HepG2 (cell line): ENCODE measurements at regions not wholly inside any gene's neighbourhood (a gene's known extent, or its start where the extent isn't known, plus 50 kb on each side); places are given as distances from the start of the nearest gene placed in this dataset.

Experiments used
- ATAC-seq: fragments of 200-7000 bp; cut with Tn5 transposase; 3 replicates; pipeline ENCODE4 v1.9.1; 2020; ENCODE audit warnings: mild to moderate bottlenecking, moderate library complexity
- BruUV-seq: library from RNA; stranded (reverse); fragments of 400-500 nt; replicated peaks from 2 replicates; lab custom pipeline; 2021; lab: Mats Ljungman, UMichigan
- CTCF ChIA-PET: fragments of 300-600 bp; formaldehyde crosslinking; extraction: SDS; loops from one replicate; lab custom pipeline; 2021; ENCODE audit warnings: low total read pairs, inconsistent platforms, low intra/inter-chr PET ratio; lab: Yijun Ruan, JAX
- POLR2A ChIA-PET: fragments of 350-600 bp; sonication (Branson Sonifier 250); formaldehyde crosslinking; loops from one replicate; lab custom pipeline; 2020; ENCODE audit warnings: antibody characterized with exemption, inconsistent platforms; lab: Yijun Ruan, JAX
- DNase-seq: peaks from one replicate; pipeline ENCODE4 v3.0.0-alpha.2; 2015; ENCODE audit warnings: low spot score
- FAIRE-seq: peaks from 3 replicates; lab custom pipeline; 2011; peaks lifted over from hg19 to GRCh38; lab: Jason Lieb, UNC
- H2AFZ ChIP-seq: one replicate; pipeline ENCODE4 v1.6.1; 2011; ENCODE audit warnings: low read length, inconsistent platforms
- H3K27ac ChIP-seq: fragments of 300-600 bp; 3 replicates; pipeline ENCODE4 v1.8.0; 2011; ENCODE audit warnings: mixed run types, mild to moderate bottlenecking, mixed read lengths, low read length, inconsistent platforms; ENCODE audit not compliant: insufficient read depth; ENCODE audit errors: extremely low read length
- H3K27me3 ChIP-seq, 2 experiments: fragments of 200-600 bp in 1 of 2; 2 replicates in 1 of 2; 3 replicates in 1 of 2; pipeline versions ENCODE4 v1.6.0 to v1.8.0; 2011; ENCODE audit warnings: low read length in 2 of 2, mild to moderate bottlenecking in 2 of 2, moderate library complexity in 2 of 2, inconsistent platforms in 1 of 2; ENCODE audit not compliant: insufficient read depth in 2 of 2, control insufficient read depth in 1 of 2
- H3K36me3 ChIP-seq, 2 experiments: fragments of 200-600 bp in 1 of 2; replicated peaks in 1 of 2; 2 replicates in 1 of 2; 3 replicates in 1 of 2; pipeline versions ENCODE4 v1.5.1 to v1.8.0; 2011; ENCODE audit warnings: low read length in 2 of 2, inconsistent platforms in 1 of 2; ENCODE audit not compliant: insufficient read depth in 2 of 2, control insufficient read depth in 1 of 2
- H3K4me1 ChIP-seq: 2 replicates; pipeline ENCODE4 v1.5.1; 2012; ENCODE audit warnings: low read length, inconsistent platforms; ENCODE audit not compliant: insufficient read depth
- H3K4me2 ChIP-seq: 2 replicates; pipeline ENCODE4 v1.6.0; 2011; ENCODE audit warnings: low read depth, low read length, inconsistent platforms
- H3K4me3 ChIP-seq, 3 experiments: fragments of 200-600 bp in 1 of 3; sonication (generic), shearing (Covaris generic) in 1 of 3; replicated peaks in 1 of 3; 2 replicates each; pipeline ENCODE4 v1.5.1; 2011 to 2016; ENCODE audit warnings: low read length in 3 of 3, inconsistent platforms in 2 of 3, low read depth in 2 of 3, mild to moderate bottlenecking in 2 of 3, control low read depth in 1 of 3, mixed read lengths in 1 of 3; ENCODE audit not compliant: insufficient read depth in 1 of 3
- H3K79me2 ChIP-seq: one replicate; pipeline ENCODE4 v1.6.1; 2011; ENCODE audit warnings: low read length, inconsistent platforms; ENCODE audit not compliant: insufficient read depth
- H3K9ac ChIP-seq: 2 replicates; pipeline ENCODE4 v1.6.0; 2011; ENCODE audit warnings: mild to moderate bottlenecking, low read depth, low read length, inconsistent platforms; ENCODE audit not compliant: insufficient read depth
- H3K9me3 ChIP-seq: 2 replicates; pipeline ENCODE4 v1.5.1; 2012; ENCODE audit warnings: mild to moderate bottlenecking, low read length
- H4K20me1 ChIP-seq: 2 replicates; pipeline ENCODE4 v1.6.0; 2011; ENCODE audit warnings: inconsistent platforms, mild to moderate bottlenecking, low read length, moderate library complexity; ENCODE audit not compliant: insufficient read depth
- HNRNPUL1 ChIP-seq: fragments of 200-400 bp; formaldehyde crosslinking; IDR thresholded peaks from 2 replicates; pipeline ENCODE4 v1.6.1; 2017; ENCODE audit warnings: low read depth, mild to moderate bottlenecking, low read length, moderate library complexity
- MED8 ChIP-seq: sonication (generic); formaldehyde crosslinking; IDR thresholded peaks from 2 replicates; pipeline ENCODE4 v1.8.1; 2023; ENCODE audit warnings: mild to moderate bottlenecking, missing genetic modification reagents; ENCODE audit not compliant: insufficient replicate concordance
- RBM22 ChIP-seq: fragments of 200-400 bp; formaldehyde crosslinking; optimal IDR thresholded peaks from 2 replicates; pipeline ENCODE3; 2017; ENCODE audit warnings: mild to moderate bottlenecking, low read length, moderate library complexity
- SP2 ChIP-seq: sonication (generic); formaldehyde crosslinking; IDR thresholded peaks from 2 replicates; pipeline ENCODE4 v1.5.1; 2020; ENCODE audit warnings: mild to moderate bottlenecking, missing genetic modification reagents
- SUZ12 ChIP-seq: fragments of 150-350 bp; IDR thresholded peaks from 2 replicates; pipeline ENCODE4 v1.6.1; 2014; ENCODE audit warnings: low read depth, low read length
- WIZ ChIP-seq: sonication (generic); formaldehyde crosslinking; IDR thresholded peaks from 2 replicates; pipeline ENCODE4 v1.5.1; 2020; ENCODE audit warnings: mild to moderate bottlenecking, missing genetic modification reagents
- ZFP1 ChIP-seq: IDR thresholded peaks from 2 replicates; pipeline ENCODE4 v1.6.1; 2016
- ZNF251 ChIP-seq: sonication (generic); formaldehyde crosslinking; IDR thresholded peaks from 2 replicates; pipeline ENCODE4 v1.9.0; 2021; ENCODE audit warnings: mild to moderate bottlenecking, missing genetic modification reagents
- ZNF484 ChIP-seq: sonication (generic); formaldehyde crosslinking; IDR thresholded peaks from 2 replicates; pipeline ENCODE4 v1.5.1; 2020; ENCODE audit warnings: mild to moderate bottlenecking, low read depth, missing genetic modification reagents, borderline replicate concordance
- WGBS: methylation state at CpG from one replicate; pipeline ENCODE4 v1.1.6; 2017; ENCODE audit warnings: low lambda C conversion rate; 5-methylcytosine and 5-hydroxymethylcytosine counted together
- in situ Hi-C: cut with HindIII; loops from 2 replicates; pipeline ENCODE4 v1.10.0; 2017; ENCODE audit warnings: low pct_unique_long_range_greater_than_20kb; ENCODE audit not compliant: extremely low pct_ligation_motif_present
- intact Hi-C: fragments of 100-400 bp; cut with micrococcal nuclease; formaldehyde crosslinking; loops from one replicate; pipeline ENCODE4 v1.10.0; 2022; ENCODE audit not compliant: unreplicated experiment
- TF ChIP-seq, protein P1 (sequence below): IDR thresholded peaks from 2 replicates; pipeline ENCODE4 v1.6.1; 2016; ENCODE audit warnings: missing compliant biosample characterization, missing genetic modification reagents, borderline replicate concordance
- TF ChIP-seq, protein P2 (sequence below): sonication (generic); formaldehyde crosslinking; IDR thresholded peaks from 2 replicates; pipeline ENCODE4 v1.5.1; 2020; ENCODE audit warnings: mild to moderate bottlenecking, missing genetic modification reagents
- TF ChIP-seq, protein P3 (sequence below): sonication (generic); formaldehyde crosslinking; IDR thresholded peaks from 2 replicates; pipeline ENCODE4 v1.8.1; 2023; ENCODE audit warnings: mild to moderate bottlenecking, missing genetic modification reagents, borderline replicate concordance
- TF ChIP-seq, protein P4 (sequence below): sonication (generic); IDR thresholded peaks from 2 replicates; pipeline ENCODE4 v1.6.1; 2016; ENCODE audit warnings: low read depth, borderline replicate concordance

DNA sequence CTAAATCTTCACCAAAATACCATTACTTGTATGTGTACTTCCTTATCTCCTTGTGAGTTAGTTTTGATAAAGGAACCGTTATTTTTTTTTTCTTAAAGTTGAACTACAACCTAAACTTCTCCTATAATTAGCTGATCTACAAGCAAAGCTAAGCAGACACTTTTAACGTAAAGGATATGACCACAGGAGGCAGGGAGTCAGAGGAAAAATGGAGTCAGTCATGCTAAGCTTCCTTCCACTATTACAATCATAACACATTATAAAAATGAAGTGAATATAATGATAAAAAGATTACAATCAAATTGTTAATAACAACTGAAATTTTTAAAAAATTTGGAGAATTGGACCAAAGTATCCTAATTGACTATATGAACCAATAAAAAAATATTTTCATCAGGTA, 892.6 kb downstream of the KCNT2 start:
- in situ Hi-C loops, result no loop called here
- POLR2A ChIA-PET, result no interaction called here
- TF ChIP-seq ZNF484 (CRISPR knock-in tag) (no peak), SUZ12 (no peak)
- TF ChIP-seq, protein P1, sequence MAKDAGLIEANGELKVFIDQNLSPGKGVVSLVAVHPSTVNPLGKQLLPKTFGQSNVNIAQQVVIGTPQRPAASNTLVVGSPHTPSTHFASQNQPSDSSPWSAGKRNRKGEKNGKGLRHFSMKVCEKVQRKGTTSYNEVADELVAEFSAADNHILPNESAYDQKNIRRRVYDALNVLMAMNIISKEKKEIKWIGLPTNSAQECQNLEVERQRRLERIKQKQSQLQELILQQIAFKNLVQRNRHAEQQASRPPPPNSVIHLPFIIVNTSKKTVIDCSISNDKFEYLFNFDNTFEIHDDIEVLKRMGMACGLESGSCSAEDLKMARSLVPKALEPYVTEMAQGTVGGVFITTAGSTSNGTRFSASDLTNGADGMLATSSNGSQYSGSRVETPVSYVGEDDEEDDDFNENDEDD, result no peak
- TF ChIP-seq, protein P2, sequence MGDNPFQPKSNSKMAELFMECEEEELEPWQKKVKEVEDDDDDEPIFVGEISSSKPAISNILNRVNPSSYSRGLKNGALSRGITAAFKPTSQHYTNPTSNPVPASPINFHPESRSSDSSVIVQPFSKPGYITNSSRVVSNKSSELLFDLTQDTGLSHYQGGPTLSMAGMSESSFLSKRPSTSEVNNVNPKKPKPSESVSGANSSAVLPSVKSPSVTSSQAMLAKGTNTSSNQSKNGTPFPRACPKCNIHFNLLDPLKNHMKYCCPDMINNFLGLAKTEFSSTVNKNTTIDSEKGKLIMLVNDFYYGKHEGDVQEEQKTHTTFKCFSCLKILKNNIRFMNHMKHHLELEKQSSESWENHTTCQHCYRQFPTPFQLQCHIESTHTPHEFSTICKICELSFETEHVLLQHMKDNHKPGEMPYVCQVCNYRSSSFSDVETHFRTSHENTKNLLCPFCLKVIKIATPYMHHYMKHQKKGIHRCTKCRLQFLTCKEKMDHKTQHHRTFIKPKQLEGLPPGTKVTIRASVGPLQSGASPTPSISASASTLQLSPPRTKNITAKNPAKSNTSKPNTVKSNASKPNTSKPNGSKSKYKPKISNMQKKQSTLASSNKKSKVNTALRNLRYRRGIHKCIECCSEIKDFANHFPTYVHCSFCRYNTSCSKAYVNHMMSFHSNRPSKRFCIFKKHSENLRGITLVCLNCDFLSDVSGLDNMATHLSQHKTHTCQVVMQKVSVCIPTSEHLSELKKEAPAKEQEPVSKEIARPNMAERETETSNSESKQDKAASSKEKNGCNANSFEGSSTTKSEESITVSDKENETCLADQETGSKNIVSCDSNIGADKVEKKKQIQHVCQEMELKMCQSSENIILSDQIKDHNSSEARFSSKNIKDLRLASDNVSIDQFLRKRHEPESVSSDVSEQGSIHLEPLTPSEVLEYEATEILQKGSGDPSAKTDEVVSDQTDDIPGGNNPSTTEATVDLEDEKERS (CRISPR knock-in tag), result no peak
- Histone ChIP-seq H3K4me3 (no peak overlapping the region), H3K4me1 (no peaks in the 10 kb centered on the region), H3K27ac (no peak overlapping the region), H3K9me3 (no peaks in the 10 kb centered on the region), H3K4me2 (no peak overlapping the region), H4K20me1 (no peaks in the 10 kb centered on the region), H3K9ac (no peak overlapping the region), H3K27me3 (no peaks in the 10 kb centered on the region; a peak in 1 of 5 replicates), H2AFZ (no peak overlapping the region), H3K79me2 (no peaks in the 10 kb centered on the region), H3K36me3 (no peaks in the 10 kb centered on the region)
- FAIRE-seq (no peak), DNase-seq (no peak), ATAC-seq (no peak)
- intact Hi-C loops, result no loop called here
- no TSS peak for BruUV-seq
- CTCF ChIA-PET, result no interaction called here
- whole genome bisulfite sequencing, result 2% methylated on average over 2 of the region's 2 CpGs

DNA sequence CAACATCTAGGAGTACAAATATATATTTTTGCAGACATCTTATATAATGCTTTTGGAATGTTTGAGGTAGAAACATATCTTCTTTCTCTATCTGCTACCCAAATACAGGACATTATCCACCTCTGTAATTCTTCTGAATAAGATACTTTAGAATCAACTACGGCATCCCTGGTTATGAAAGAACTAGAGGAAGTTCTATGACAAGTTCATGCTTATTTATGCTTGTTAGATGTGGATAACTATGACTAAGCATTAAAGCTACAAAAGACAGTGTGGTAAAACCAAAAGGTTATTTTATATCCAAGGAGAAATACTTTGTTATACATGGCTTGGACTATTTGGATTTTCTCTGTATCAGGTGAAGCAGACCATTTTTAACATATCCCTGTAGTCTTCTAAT, 894.0 kb downstream of the KCNT2 start:
- DNase-seq (no peak), FAIRE-seq (no peak), ATAC-seq (no peak)
- POLR2A ChIA-PET, result no interaction called here
- H3K4me1 ChIP-seq, result no peaks in the 10 kb centered on the region
- H3K4me2 ChIP-seq, result no peak overlapping the region
- no peak overlapping the region for H3K9ac ChIP-seq
- no peaks in the 10 kb centered on the region for H3K36me3 ChIP-seq
- CTCF ChIA-PET, result no interaction called here
- intact Hi-C loops, result no loop called here
- WGBS, result 0% methylated on average over 1 of the region's 1 CpG
- no peak overlapping the region for H2AFZ ChIP-seq
- in situ Hi-C loops, result no loop called here
- H4K20me1 ChIP-seq, result no peaks in the 10 kb centered on the region
- no peaks in the 10 kb centered on the region for H3K9me3 ChIP-seq
- H3K27me3 ChIP-seq, result no peaks in the 10 kb centered on the region; a peak in 1 of 5 replicates
- H3K4me3 ChIP-seq, result no peak overlapping the region
- H3K79me2 ChIP-seq, result no peaks in the 10 kb centered on the region
- H3K27ac ChIP-seq, result no peak overlapping the region
- BruUV-seq, result no TSS peak
- TF ChIP-seq RBM22 (no peak), SP2 (CRISPR knock-in tag) (no peak), HNRNPUL1 (no peak), WIZ (CRISPR knock-in tag) (no peak), ZFP1 (no peak), ZNF251 (no peak), MED8 (CRISPR knock-in tag) (no peak)
- TF ChIP-seq, protein P3, sequence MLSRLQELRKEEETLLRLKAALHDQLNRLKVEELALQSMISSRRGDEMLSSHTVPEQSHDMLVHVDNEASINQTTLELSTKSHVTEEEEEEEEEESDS, result no peak
- TF ChIP-seq, protein P4, sequence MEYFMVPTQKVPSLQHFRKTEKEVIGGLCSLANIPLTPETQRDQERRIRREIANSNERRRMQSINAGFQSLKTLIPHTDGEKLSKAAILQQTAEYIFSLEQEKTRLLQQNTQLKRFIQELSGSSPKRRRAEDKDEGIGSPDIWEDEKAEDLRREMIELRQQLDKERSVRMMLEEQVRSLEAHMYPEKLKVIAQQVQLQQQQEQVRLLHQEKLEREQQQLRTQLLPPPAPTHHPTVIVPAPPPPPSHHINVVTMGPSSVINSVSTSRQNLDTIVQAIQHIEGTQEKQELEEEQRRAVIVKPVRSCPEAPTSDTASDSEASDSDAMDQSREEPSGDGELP, result no peak
